Stimulated activated naive B cell treated with anti-CD40 and anti-IgM and Interleukin-4, amounts not matched to agents 10 μg/mL and 1 μg/mL and 100 μg/mL, for 72 hours (primary cell): ENCODE measurements at regions not wholly inside any gene's neighbourhood (a gene's known extent, or its start where the extent isn't known, plus 50 kb on each side); places are given as distances from the start of the nearest gene placed in this dataset.
"Not testable (repeated sequence)": the region's sequence is repeated elsewhere in the genome, so short reads cannot be mapped to it uniquely, and the experiment has no call there.

Source experiments
- ATAC-seq, 2 donors: fragments of 150-1000 bp; cut with Tn5 transposase; replicated peaks; 2 replicates each; pipeline ENCODE4 v1.10.0; 2021; ENCODE audit warnings: moderate library complexity in 1 of 2
- DNase-seq: peaks from one replicate; pipeline ENCODE4 v3.0.0; 2021
- H3K27ac Mint-ChIP-seq: one replicate; pipeline ENCODE4 v1.8.0; 2022; ENCODE audit warnings: mild to moderate bottlenecking, mixed read lengths
- H3K27me3 Mint-ChIP-seq, 2 donors: one replicate each; pipeline ENCODE4 v1.8.0; 2022; ENCODE audit warnings: mixed read lengths in 2 of 2
- H3K36me3 Mint-ChIP-seq, 2 donors: one replicate each; pipeline ENCODE4 v1.8.0; 2022; ENCODE audit warnings: mixed read lengths in 2 of 2, mild to moderate bottlenecking in 1 of 2
- H3K4me1 Mint-ChIP-seq, 2 donors: one replicate each; pipeline ENCODE4 v1.8.0; 2022; ENCODE audit warnings: mixed read lengths in 2 of 2, mild to moderate bottlenecking in 1 of 2
- H3K4me3 Mint-ChIP-seq, 2 donors: one replicate each; pipeline ENCODE4 v1.8.0; 2022; ENCODE audit warnings: mild to moderate bottlenecking in 2 of 2, mixed read lengths in 2 of 2, moderate library complexity in 1 of 2
- H3K9me3 Mint-ChIP-seq, 2 donors: one replicate each; pipeline ENCODE4 v1.8.0; 2022; ENCODE audit warnings: mixed read lengths in 2 of 2, mild to moderate bottlenecking in 1 of 2

DNA sequence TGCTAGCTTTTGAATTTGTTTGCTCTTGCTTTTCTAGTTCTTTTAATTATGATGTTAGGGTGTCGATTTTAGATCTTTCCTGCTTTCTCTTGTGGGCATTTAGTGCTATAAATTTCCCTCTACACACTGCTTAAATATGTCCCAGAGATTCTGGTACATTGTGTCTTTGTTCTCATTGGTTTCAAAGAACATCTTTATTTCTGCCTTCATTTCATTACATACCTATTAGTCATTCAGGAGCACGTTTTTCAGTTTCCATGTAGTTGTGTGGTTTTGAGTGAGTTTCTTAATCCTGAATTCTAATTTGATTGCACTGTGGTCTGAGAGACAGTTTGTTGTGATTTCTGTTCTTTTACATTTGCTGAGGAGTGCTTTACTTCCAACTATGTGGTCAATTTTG is 51.2 kb upstream of the MB21D2 start:
- not testable (repeated sequence) for H3K9me3 Mint-ChIP-seq

GRCh38 chr3:192980632-192981031 is 63.0 kb upstream of the MB21D2 start:
- Mint-ChIP-seq H3K9me3 (peaks cover 6% of the 10 kb centered on the region in 2 donors), H3K4me3 (no peak overlapping the region), H3K27me3 (no peaks in the 10 kb centered on the region), H3K4me1 (no peaks in the 10 kb centered on the region), H3K27ac (no peak overlapping the region), H3K36me3 (no peaks in the 10 kb centered on the region)
- no peak for DNase-seq
- no peak for ATAC-seq

More for the DNA sequence above, 51.2 kb upstream of the MB21D2 start:
- not testable (repeated sequence) for H3K27ac Mint-ChIP-seq, H3K27me3 Mint-ChIP-seq, ATAC-seq, H3K4me1 Mint-ChIP-seq, H3K36me3 Mint-ChIP-seq, DNase-seq, H3K4me3 Mint-ChIP-seq

- Mint-ChIP-seq H3K27me3 (no peaks in the 10 kb centered on the region), H3K27ac (no peak overlapping the region), H3K36me3 (no peaks in the 10 kb centered on the region), H3K9me3 (no peaks in the 10 kb centered on the region), H3K4me3 (no peak overlapping the region), H3K4me1 (no peaks in the 10 kb centered on the region)
- ATAC-seq (no peak), DNase-seq (no peak)
Observed at GRCh38 chr3:192986379-192986778, 68.7 kb upstream of the MB21D2 start.

GRCh38 chr3:192991356-192991755 is 73.7 kb upstream of the MB21D2 start:
- no peak overlapping the region for H3K4me3 Mint-ChIP-seq
- no peaks in the 10 kb centered on the region for H3K36me3 Mint-ChIP-seq
- no peaks in the 10 kb centered on the region for H3K27me3 Mint-ChIP-seq
- H3K9me3 Mint-ChIP-seq, result peaks cover 0 to 7% of the 10 kb centered on the region in 2 donors
- H3K4me1 Mint-ChIP-seq, result no peaks in the 10 kb centered on the region
- H3K27ac Mint-ChIP-seq, result no peak overlapping the region
- ATAC-seq, result no peak
- DNase-seq, result no peak

- peaks cover 0 to 7% of the 10 kb centered on the region in 2 donors for H3K9me3 Mint-ChIP-seq
- no peak overlapping the region for H3K27ac Mint-ChIP-seq
- H3K4me1 Mint-ChIP-seq, result no peaks in the 10 kb centered on the region
- H3K27me3 Mint-ChIP-seq, result no peaks in the 10 kb centered on the region
- no peak for DNase-seq
- H3K4me3 Mint-ChIP-seq, result no peak overlapping the region
- no peaks in the 10 kb centered on the region for H3K36me3 Mint-ChIP-seq
- no peak for ATAC-seq
Observed at GRCh38 chr3:192992361-192992760, 74.7 kb upstream of the MB21D2 start.

- Mint-ChIP-seq H3K36me3 (no peaks in the 10 kb centered on the region), H3K4me3 (no peak overlapping the region), H3K27ac (no peak overlapping the region), H3K27me3 (no peaks in the 10 kb centered on the region), H3K9me3 (peaks cover 0 to 7% of the 10 kb centered on the region in 2 donors), H3K4me1 (no peaks in the 10 kb centered on the region)
- ATAC-seq (no peak), DNase-seq (no peak)
Observed at GRCh38 chr3:192993411-192993810, 75.8 kb upstream of the MB21D2 start.

DNA sequence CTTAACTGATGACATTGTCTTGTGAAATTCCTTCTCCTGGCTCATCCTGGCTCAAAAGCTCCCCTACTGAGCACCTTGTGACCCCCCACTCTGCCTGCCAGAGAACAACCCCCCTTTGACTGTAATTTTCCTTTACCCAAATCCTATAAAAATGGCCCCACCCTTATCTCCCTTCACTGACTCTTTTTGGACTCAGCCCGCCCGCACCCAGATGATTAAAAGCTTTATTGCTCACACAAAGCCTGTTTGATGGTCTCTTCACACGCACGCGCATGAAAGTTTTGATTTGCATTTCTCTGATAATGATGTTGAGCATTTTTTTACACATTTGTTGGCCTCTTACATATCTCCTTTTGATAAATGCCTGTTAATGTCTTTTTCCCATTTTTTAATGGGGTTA is 83.5 kb upstream of the MB21D2 start:
- H3K27ac Mint-ChIP-seq, DNase-seq, H3K4me3 Mint-ChIP-seq, H3K36me3 Mint-ChIP-seq, H3K27me3 Mint-ChIP-seq, H3K9me3 Mint-ChIP-seq, ATAC-seq, H3K4me1 Mint-ChIP-seq: not testable (repeated sequence)

- H3K36me3 Mint-ChIP-seq, H3K4me3 Mint-ChIP-seq, H3K9me3 Mint-ChIP-seq, H3K27me3 Mint-ChIP-seq, ATAC-seq, DNase-seq, H3K4me1 Mint-ChIP-seq, H3K27ac Mint-ChIP-seq: not testable (repeated sequence)
Observed at GRCh38 chr3:193003624-193004023, 86.0 kb upstream of the MB21D2 start.

DNA sequence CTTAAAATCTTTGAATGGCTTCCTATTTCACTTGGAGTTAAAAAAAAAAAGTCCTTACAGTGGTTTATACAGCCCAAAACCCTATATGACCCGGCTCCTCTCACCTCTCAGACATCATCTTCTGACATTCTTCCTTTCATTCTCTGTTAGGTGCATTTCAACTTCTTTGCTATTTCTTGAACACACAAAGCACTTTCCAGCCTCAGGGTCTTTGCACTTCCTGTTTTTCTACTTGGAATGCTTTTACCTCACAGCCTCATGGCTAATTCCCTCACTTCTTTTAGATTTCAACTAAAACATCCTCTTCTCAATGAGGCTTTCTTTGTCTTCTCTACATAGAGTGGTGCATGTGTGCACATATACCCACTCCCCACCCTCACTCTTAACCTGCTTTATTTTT is 91.0 kb upstream of the MB21D2 start:
- ATAC-seq (no peak), DNase-seq (no peak)
- Mint-ChIP-seq H3K4me3 (no peak overlapping the region), H3K27me3 (peaks cover 0 to 7% of the 10 kb centered on the region in 2 donors), H3K4me1 (no peaks in the 10 kb centered on the region), H3K9me3 (peaks cover 7 to 14% of the 10 kb centered on the region in 2 donors), H3K27ac (no peak overlapping the region), H3K36me3 (no peaks in the 10 kb centered on the region)

- ATAC-seq, result no peak
- Mint-ChIP-seq H3K9me3 (peaks cover 5 to 14% of the 10 kb centered on the region in 2 donors), H3K4me3 (no peak overlapping the region), H3K27ac (no peak overlapping the region), H3K4me1 (no peaks in the 10 kb centered on the region), H3K36me3 (no peaks in the 10 kb centered on the region), H3K27me3 (peaks cover 0 to 7% of the 10 kb centered on the region in 2 donors)
- DNase-seq, result no peak
Observed at GRCh38 chr3:193010191-193010590, 92.5 kb upstream of the MB21D2 start.

- Mint-ChIP-seq H3K36me3 (no peaks in the 10 kb centered on the region), H3K4me3 (no peak overlapping the region), H3K4me1 (no peaks in the 10 kb centered on the region), H3K9me3 (peaks cover 5 to 10% of the 10 kb centered on the region in 2 donors), H3K27ac (no peak overlapping the region), H3K27me3 (peaks cover 7% of the 10 kb centered on the region in 2 donors)
- DNase-seq (no peak), ATAC-seq (no peak)
Observed at GRCh38 chr3:193011958-193012357, 94.3 kb upstream of the MB21D2 start.

DNA sequence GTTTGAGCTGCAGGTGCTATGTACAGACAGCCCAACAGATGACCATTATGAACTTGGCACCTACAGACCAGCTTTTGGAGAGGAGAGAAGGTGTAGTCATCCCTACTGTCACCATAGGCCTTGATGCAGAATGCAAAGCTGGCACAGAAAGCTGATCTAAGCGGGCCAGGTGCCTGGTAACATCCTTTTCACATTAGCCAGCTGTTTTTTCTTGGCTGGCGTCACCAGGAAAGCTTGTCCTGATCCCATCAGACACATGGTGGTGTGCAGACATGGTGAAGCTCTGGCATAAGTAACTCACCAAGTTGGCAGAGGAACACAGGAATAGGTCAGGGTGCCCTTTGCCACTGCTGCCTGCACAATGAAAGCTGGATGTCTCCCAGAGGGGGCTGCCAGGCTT is 97.2 kb upstream of the MB21D2 start:
- Mint-ChIP-seq H3K27me3 (peaks cover 5 to 14% of the 10 kb centered on the region in 2 donors), H3K4me3 (no peak overlapping the region), H3K9me3 (peaks cover 3 to 10% of the 10 kb centered on the region in 2 donors), H3K36me3 (no peaks in the 10 kb centered on the region), H3K4me1 (no peaks in the 10 kb centered on the region), H3K27ac (no peak overlapping the region)
- DNase-seq (no peak), ATAC-seq (no peak)

- peaks cover 3 to 10% of the 10 kb centered on the region in 2 donors for H3K9me3 Mint-ChIP-seq
- no peaks in the 10 kb centered on the region for H3K36me3 Mint-ChIP-seq
- no peak overlapping the region for H3K27ac Mint-ChIP-seq
- no peaks in the 10 kb centered on the region for H3K4me1 Mint-ChIP-seq
- DNase-seq (no peak), ATAC-seq (no peak)
- peaks cover 5 to 14% of the 10 kb centered on the region in 2 donors for H3K27me3 Mint-ChIP-seq
- no peak overlapping the region for H3K4me3 Mint-ChIP-seq
Observed at GRCh38 chr3:193016437-193016901, 98.8 kb upstream of the MB21D2 start.

- Mint-ChIP-seq H3K4me1 (no peaks in the 10 kb centered on the region), H3K27ac (no peak overlapping the region), H3K27me3 (peaks cover 5 to 13% of the 10 kb centered on the region in 2 donors), H3K36me3 (no peaks in the 10 kb centered on the region), H3K9me3 (no peaks in the 10 kb centered on the region), H3K4me3 (no peak overlapping the region)
- ATAC-seq (no peak), DNase-seq (no peak)
Observed at GRCh38 chr3:193021506-193022010, 103.9 kb upstream of the MB21D2 start.

GRCh38 chr3:193023218-193023617 is 105.6 kb upstream of the MB21D2 start:
- H3K4me1 Mint-ChIP-seq, result no peaks in the 10 kb centered on the region
- ATAC-seq, result no peak
- H3K36me3 Mint-ChIP-seq, result no peaks in the 10 kb centered on the region
- no peak overlapping the region for H3K27ac Mint-ChIP-seq
- no peak overlapping the region for H3K4me3 Mint-ChIP-seq
- no peak for DNase-seq
- peaks cover 9 to 15% of the 10 kb centered on the region in 2 donors for H3K27me3 Mint-ChIP-seq
- H3K9me3 Mint-ChIP-seq, result no peaks in the 10 kb centered on the region

DNA sequence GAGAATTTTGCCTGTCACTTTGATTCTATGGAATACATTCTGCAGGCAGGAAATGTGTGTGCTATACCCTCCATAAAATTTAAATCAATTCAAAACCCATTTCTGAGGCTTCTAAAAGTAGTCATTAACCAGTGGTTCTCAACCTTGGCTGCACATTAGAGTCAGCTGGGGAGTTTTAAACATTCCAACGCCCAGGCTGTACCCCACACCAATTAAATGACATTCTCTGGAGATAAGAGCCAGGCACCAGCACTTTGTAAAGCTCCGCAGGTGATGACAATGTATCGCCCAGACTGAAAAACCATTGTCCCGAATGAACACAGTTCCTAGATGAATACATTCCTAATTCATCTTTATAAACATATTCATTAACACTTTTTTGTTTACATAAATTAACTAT is 110.6 kb upstream of the MB21D2 start:
- Mint-ChIP-seq H3K4me3 (no peak overlapping the region), H3K27me3 (peaks cover 4 to 15% of the 10 kb centered on the region in 2 donors), H3K9me3 (no peaks in the 10 kb centered on the region), H3K27ac (no peak overlapping the region), H3K4me1 (no peaks in the 10 kb centered on the region), H3K36me3 (no peaks in the 10 kb centered on the region)
- ATAC-seq (no peak), DNase-seq (no peak)
